ENCODE measurements at regions not wholly inside any gene's neighbourhood (a gene's known extent, or its start where the extent isn't known, plus 50 kb on each side); places are given as distances from the start of the nearest gene placed in this dataset.
A peak's percentile ranks its signal among the peaks of the same experiment; 100 is the strongest.
"Not testable (repeated sequence)": the region's sequence is repeated elsewhere in the genome, so short reads cannot be mapped to it uniquely, and the experiment has no call there.

GRCh38 chr20:55057779-55058415 lies 582.5 kb downstream of the DOK5 start:
- DNase-seq, result no peak

- DNase-seq, result no peak
Measured at GRCh38 chr20:55054453-55054852, 579.1 kb downstream of the DOK5 start.

GRCh38 chr20:55053389-55053788 lies 578.0 kb downstream of the DOK5 start:
- no peak for DNase-seq

- no peak for DNase-seq
Measured at GRCh38 chr20:55052459-55052858, 577.1 kb downstream of the DOK5 start.

GRCh38 chr20:55038684-55039083 lies 563.3 kb downstream of the DOK5 start:
- no peak for DNase-seq

- DNase-seq, result no peak
Measured at GRCh38 chr20:55031971-55032370, 556.6 kb downstream of the DOK5 start.

- DNase-seq, result no peak
Measured at GRCh38 chr20:55014766-55015165, 539.4 kb downstream of the DOK5 start.

GRCh38 chr20:55010761-55011160 lies 535.4 kb downstream of the DOK5 start:
- DNase-seq, result no peak

GRCh38 chr20:55009066-55009465 lies 533.7 kb downstream of the DOK5 start:
- no peak for DNase-seq

- peak; percentile 3 for DNase-seq
Measured at GRCh38 chr20:55004044-55004443, 528.7 kb downstream of the DOK5 start.

- no peak for DNase-seq
Measured at GRCh38 chr20:54995553-54995952, 520.2 kb downstream of the DOK5 start.

- no peak for DNase-seq
Measured at GRCh38 chr20:54995011-54995410, 519.6 kb downstream of the DOK5 start.

- DNase-seq, result no peak
Measured at GRCh38 chr20:54985091-54985490, 509.7 kb downstream of the DOK5 start.

GRCh38 chr20:54984104-54984448 lies 508.7 kb downstream of the DOK5 start:
- DNase-seq, result no peak

- DNase-seq, result not testable (repeated sequence)
Measured at GRCh38 chr20:54983394-54984103, 508.2 kb downstream of the DOK5 start.

- no peak for DNase-seq
Measured at GRCh38 chr20:54981175-54981574, 505.8 kb downstream of the DOK5 start.

- peak; percentile 28 for DNase-seq
Measured at GRCh38 chr20:54980103-54980960, 504.9 kb downstream of the DOK5 start.

- no peak for DNase-seq
Measured at GRCh38 chr20:54950304-54950703, 474.9 kb downstream of the DOK5 start.

- DNase-seq, result no peak
Measured at GRCh38 chr20:54941666-54942065, 466.3 kb downstream of the DOK5 start.

GRCh38 chr20:54940522-54940921 lies 465.1 kb downstream of the DOK5 start:
- no peak for DNase-seq

GRCh38 chr20:54938707-54939106 lies 463.3 kb downstream of the DOK5 start:
- DNase-seq, result no peak

- DNase-seq, result no peak
Measured at GRCh38 chr20:54933212-54933904, 458.0 kb downstream of the DOK5 start.

- DNase-seq, result no peak
Measured at GRCh38 chr20:54929191-54929590, 453.8 kb downstream of the DOK5 start.

Data from tongue (tissue), 1 donor.